ENCODE measurements at regions not wholly inside any gene's neighbourhood (a gene's known extent, or its start where the extent isn't known, plus 50 kb on each side); places are given as distances from the start of the nearest gene placed in this dataset.
"Not testable (repeated sequence)": the region's sequence is repeated elsewhere in the genome, so short reads cannot be mapped to it uniquely, and the experiment has no call there.

- ChIA-PET RAD21 (ENCODE audit: unreplicated experiment) (no interaction called here), POLR2A (no interaction called here), SMC1A (ENCODE audit: uncharacterized antibody, unreplicated experiment) (no interaction called here), CTCF (no interaction called here)
- H4K20me1 ChIP-seq (ENCODE audit: control insufficient read depth, insufficient read depth): no peaks in the 10 kb centered on the region
- BruUV-seq (replicated peaks): no TSS peak
- 92% methylated on average over 6 of the region's 6 CpGs for WGBS (ENCODE audit: insufficient coverage, insufficient replicate concordance, low lambda C conversion rate, missing lambda C conversion rate)
- FAIRE-seq (no peak), ATAC-seq (no peak), DNase-seq (ENCODE audit: low read depth, low spot score) (no peak)
- in situ Hi-C loops (cut with MboI): no loop called here
- intact Hi-C loops (cut with micrococcal nuclease; ENCODE audit: unreplicated experiment): no loop called here
- no peak overlapping the region for H3K9ac ChIP-seq (ENCODE audit: control insufficient read depth, insufficient read depth, low read length)
- no peaks in the 10 kb centered on the region for H3K4me1 ChIP-seq (ENCODE audit: control insufficient read depth, insufficient read depth, low read length)
- no peak overlapping the region for H2AFZ ChIP-seq (ENCODE audit: control insufficient read depth, low read depth, low read length)
- no peaks in the 10 kb centered on the region for H3K36me3 ChIP-seq (ENCODE audit: control insufficient read depth in 2 of 2, insufficient read depth in 2 of 2, low read length in 1 of 2)
- no peak for TF ChIP-seq ZSCAN29 (IDR thresholded peaks at IDR 0.05)
- TF ChIP-seq ZNF384 (IDR thresholded peaks at IDR 0.05; ENCODE audit: borderline replicate concordance, low read depth, low read length): no peak
- no peak for TF ChIP-seq IRF3 (IDR thresholded peaks at IDR 0.05)
- TF ChIP-seq USF1 (IDR thresholded peaks at IDR 0.05; ENCODE audit: borderline replicate concordance, extremely low read length, insufficient read depth, low read depth, low read length): no peak
- TF ChIP-seq TCF7 (IDR thresholded peaks at IDR 0.05; ENCODE audit: borderline replicate concordance): no peak
- TF ChIP-seq MXI1 (IDR thresholded peaks at IDR 0.05; ENCODE audit: low read depth, low read length): no peak
- TF ChIP-seq ZNF622 (IDR thresholded peaks at IDR 0.05): no peak
- no peak for TF ChIP-seq BMI1 (IDR thresholded peaks at IDR 0.05; ENCODE audit: borderline replicate concordance)
- H3K4me3 ChIP-seq: no peak overlapping the region
- H3K9me3 ChIP-seq (replicated peaks; ENCODE audit: control insufficient read depth, insufficient read depth, low read length): peaks cover 2% of the 10 kb centered on the region; the same call in 1 of the 3 replicates
- no peak overlapping the region for H3K4me2 ChIP-seq (ENCODE audit: control insufficient read depth, insufficient read depth)
- no peaks in the 10 kb centered on the region for H3K79me2 ChIP-seq (ENCODE audit: control insufficient read depth, insufficient read depth, low read length)
- H3K27me3 ChIP-seq (replicated peaks in 1 of 2; ENCODE audit: control insufficient read depth in 2 of 2, insufficient read depth in 2 of 2, low read length in 1 of 2): no peaks in the 10 kb centered on the region
- H3K27ac ChIP-seq (ENCODE audit: control insufficient read depth, insufficient read depth): no peak overlapping the region
Measured at GRCh38 chr16:29204806-29205135, 201.7 kb downstream of the NPIPB11 start.

- BruUV-seq (replicated peaks); H3K27me3 ChIP-seq (replicated peaks in 1 of 2; ENCODE audit: control insufficient read depth in 2 of 2, insufficient read depth in 2 of 2, low read length in 1 of 2); H3K27ac ChIP-seq (ENCODE audit: control insufficient read depth, insufficient read depth); POLR2A ChIA-PET; RAD21 ChIA-PET (ENCODE audit: unreplicated experiment); H3K4me2 ChIP-seq (ENCODE audit: control insufficient read depth, insufficient read depth); CTCF ChIA-PET; H3K4me3 ChIP-seq; H3K9me3 ChIP-seq (replicated peaks; ENCODE audit: control insufficient read depth, insufficient read depth, low read length); H4K20me1 ChIP-seq (ENCODE audit: control insufficient read depth, insufficient read depth); intact Hi-C loops (cut with micrococcal nuclease; ENCODE audit: unreplicated experiment); H3K79me2 ChIP-seq (ENCODE audit: control insufficient read depth, insufficient read depth, low read length); FAIRE-seq; H3K9ac ChIP-seq (ENCODE audit: control insufficient read depth, insufficient read depth, low read length); H3K4me1 ChIP-seq (ENCODE audit: control insufficient read depth, insufficient read depth, low read length); ATAC-seq; H3K36me3 ChIP-seq (ENCODE audit: control insufficient read depth in 2 of 2, insufficient read depth in 2 of 2, low read length in 1 of 2); in situ Hi-C loops (cut with MboI); DNase-seq (ENCODE audit: low read depth, low spot score); H2AFZ ChIP-seq (ENCODE audit: control insufficient read depth, low read depth, low read length); SMC1A ChIA-PET (ENCODE audit: uncharacterized antibody, unreplicated experiment): not testable (repeated sequence)
- WGBS (ENCODE audit: insufficient coverage, insufficient replicate concordance, low lambda C conversion rate, missing lambda C conversion rate): 60% methylated on average over 17 of the region's 19 CpGs
Measured at GRCh38 chr16:29203933-29204805, 202.3 kb downstream of the NPIPB11 start.

All from GM12878 (cell line).